Astrocyte (in vitro differentiated cells and primary cell): ENCODE measurements at regions not wholly inside any gene's neighbourhood (a gene's known extent, or its start where the extent isn't known, plus 50 kb on each side); places are given as distances from the start of the nearest gene placed in this dataset.

Experiments
- DNase-seq: peaks from one replicate; pipeline ENCODE4 v3.0.0-alpha.2; 2010; ENCODE audit warnings: low read depth
- FAIRE-seq: peaks from 2 replicates; lab custom pipeline; 2011; peaks lifted over from hg19 to GRCh38; lab: Jason Lieb, UNC
- H2AFZ ChIP-seq: 2 replicates; pipeline ENCODE4 v1.6.0; 2012; ENCODE audit warnings: low read depth, low read length, inconsistent platforms
- H3K27ac ChIP-seq: 2 replicates; pipeline ENCODE4 v1.5.1; 2011; ENCODE audit warnings: low read depth, low read length, inconsistent platforms
- H3K27me3 ChIP-seq: 2 replicates; pipeline ENCODE4 v1.6.0; 2011; ENCODE audit warnings: low read length, inconsistent platforms; ENCODE audit not compliant: insufficient read depth
- H3K36me3 ChIP-seq: 2 replicates; pipeline ENCODE4 v1.5.1; 2011; ENCODE audit warnings: low read length, inconsistent platforms; ENCODE audit not compliant: insufficient read depth
- H3K4me1 ChIP-seq: 2 replicates; pipeline ENCODE4 v1.5.1; 2011; ENCODE audit warnings: low read length, inconsistent platforms; ENCODE audit not compliant: insufficient read depth
- H3K4me2 ChIP-seq: 2 replicates; pipeline ENCODE4 v1.6.0; 2012; ENCODE audit warnings: low read length, inconsistent platforms
- H3K4me3 ChIP-seq: 2 replicates; pipeline ENCODE4 v1.5.1; 2011; ENCODE audit warnings: low read depth, mild to moderate bottlenecking, low read length, inconsistent platforms; ENCODE audit not compliant: insufficient read depth
- H3K79me2 ChIP-seq: 2 replicates; pipeline ENCODE4 v1.6.0; 2012; ENCODE audit warnings: mild to moderate bottlenecking, low read length, inconsistent platforms; ENCODE audit not compliant: insufficient read depth
- H3K9ac ChIP-seq: 2 replicates; pipeline ENCODE4 v1.6.0; 2012; ENCODE audit warnings: mild to moderate bottlenecking, low read length, inconsistent platforms
- H3K9me3 ChIP-seq: 2 replicates; pipeline ENCODE4 v1.5.1; 2012; ENCODE audit warnings: low read depth, mild to moderate bottlenecking, low read length, inconsistent platforms; ENCODE audit not compliant: insufficient read depth
- H4K20me1 ChIP-seq: 2 replicates; pipeline ENCODE4 v1.6.0; 2012; ENCODE audit warnings: low read length, inconsistent platforms; ENCODE audit not compliant: insufficient read depth
- H3K27ac Mint-ChIP-seq: one replicate; pipeline ENCODE4 v1.8.0; 2021; ENCODE audit warnings: mild to moderate bottlenecking, mixed read lengths; ENCODE audit not compliant: unreplicated experiment
- H3K27me3 Mint-ChIP-seq: one replicate; pipeline ENCODE4 v1.8.0; 2021; ENCODE audit warnings: low read depth, mixed read lengths; ENCODE audit not compliant: unreplicated experiment
- H3K36me3 Mint-ChIP-seq: one replicate; pipeline ENCODE4 v1.8.0; 2021; ENCODE audit warnings: low read depth, mixed read lengths; ENCODE audit not compliant: unreplicated experiment
- H3K4me1 Mint-ChIP-seq: one replicate; pipeline ENCODE4 v1.8.0; 2021; ENCODE audit warnings: low read depth, mixed read lengths; ENCODE audit not compliant: unreplicated experiment
- H3K4me3 Mint-ChIP-seq: one replicate; pipeline ENCODE4 v1.8.0; 2021; ENCODE audit warnings: mild to moderate bottlenecking, moderate library complexity, mixed read lengths; ENCODE audit not compliant: unreplicated experiment
- H3K9me3 Mint-ChIP-seq: one replicate; pipeline ENCODE4 v1.8.0; 2021; ENCODE audit warnings: mild to moderate bottlenecking, mixed read lengths; ENCODE audit not compliant: unreplicated experiment
- EZH2 ChIP-seq: IDR thresholded peaks from 2 replicates; pipeline ENCODE4 v1.6.1; 2012; ENCODE audit warnings: mild to moderate bottlenecking, low read length, inconsistent platforms; ENCODE audit not compliant: insufficient read depth
- TF ChIP-seq, protein P1 (sequence below): IDR thresholded peaks from 2 replicates; pipeline ENCODE4 v1.5.1; 2011; ENCODE audit warnings: low read depth, mild to moderate bottlenecking, inconsistent platforms, low read length, moderate library complexity; ENCODE audit not compliant: insufficient read depth

DNA sequence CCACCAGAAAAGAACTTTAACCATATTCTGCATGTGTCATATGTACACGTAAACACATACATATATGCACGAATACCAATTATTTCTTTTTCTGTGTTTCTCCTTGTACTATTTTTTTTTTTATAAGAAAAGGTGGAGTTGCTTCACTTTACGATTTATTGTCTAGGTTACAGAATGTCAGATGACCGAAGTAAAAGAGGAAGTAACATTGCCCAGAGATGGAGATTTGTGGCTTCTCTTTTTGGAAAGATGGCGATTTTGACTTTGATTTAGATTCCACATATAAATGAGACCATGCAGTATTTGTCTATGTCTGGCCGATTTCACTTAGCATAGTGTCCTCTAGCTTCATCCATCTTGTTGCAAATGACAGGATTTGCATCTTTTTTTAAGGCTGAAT lies 293.1 kb downstream of the SV2B start:
- H3K36me3 ChIP-seq: no peaks in the 10 kb centered on the region
- H4K20me1 ChIP-seq: no peaks in the 10 kb centered on the region
- no peak for TF ChIP-seq EZH2
- TF ChIP-seq, protein P1, sequence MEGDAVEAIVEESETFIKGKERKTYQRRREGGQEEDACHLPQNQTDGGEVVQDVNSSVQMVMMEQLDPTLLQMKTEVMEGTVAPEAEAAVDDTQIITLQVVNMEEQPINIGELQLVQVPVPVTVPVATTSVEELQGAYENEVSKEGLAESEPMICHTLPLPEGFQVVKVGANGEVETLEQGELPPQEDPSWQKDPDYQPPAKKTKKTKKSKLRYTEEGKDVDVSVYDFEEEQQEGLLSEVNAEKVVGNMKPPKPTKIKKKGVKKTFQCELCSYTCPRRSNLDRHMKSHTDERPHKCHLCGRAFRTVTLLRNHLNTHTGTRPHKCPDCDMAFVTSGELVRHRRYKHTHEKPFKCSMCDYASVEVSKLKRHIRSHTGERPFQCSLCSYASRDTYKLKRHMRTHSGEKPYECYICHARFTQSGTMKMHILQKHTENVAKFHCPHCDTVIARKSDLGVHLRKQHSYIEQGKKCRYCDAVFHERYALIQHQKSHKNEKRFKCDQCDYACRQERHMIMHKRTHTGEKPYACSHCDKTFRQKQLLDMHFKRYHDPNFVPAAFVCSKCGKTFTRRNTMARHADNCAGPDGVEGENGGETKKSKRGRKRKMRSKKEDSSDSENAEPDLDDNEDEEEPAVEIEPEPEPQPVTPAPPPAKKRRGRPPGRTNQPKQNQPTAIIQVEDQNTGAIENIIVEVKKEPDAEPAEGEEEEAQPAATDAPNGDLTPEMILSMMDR: no peak
- H3K9me3 Mint-ChIP-seq: no peaks in the 10 kb centered on the region
- no peaks in the 10 kb centered on the region for H3K36me3 Mint-ChIP-seq
- H3K4me1 Mint-ChIP-seq: no peaks in the 10 kb centered on the region
- no peak overlapping the region for H3K4me3 ChIP-seq
- H3K4me1 ChIP-seq: no peaks in the 10 kb centered on the region
- no peaks in the 10 kb centered on the region for H3K27me3 ChIP-seq
- no peak overlapping the region for H3K4me3 Mint-ChIP-seq
- no peaks in the 10 kb centered on the region for H3K9me3 ChIP-seq
- no peak overlapping the region for H3K27ac ChIP-seq
- H2AFZ ChIP-seq: no peak overlapping the region
- H3K4me2 ChIP-seq: no peak overlapping the region
- no peaks in the 10 kb centered on the region for H3K27me3 Mint-ChIP-seq
- no peak for FAIRE-seq
- no peak overlapping the region for H3K9ac ChIP-seq
- H3K27ac Mint-ChIP-seq: no peak overlapping the region
- no peaks in the 10 kb centered on the region for H3K79me2 ChIP-seq
- DNase-seq: no peak

GRCh38 chr15:91400481-91400880 lies 300.4 kb downstream of the SV2B start:
- Histone ChIP-seq H3K36me3 (no peaks in the 10 kb centered on the region), H3K79me2 (no peaks in the 10 kb centered on the region), H3K4me3 (no peak overlapping the region), H3K4me2 (no peak overlapping the region), H4K20me1 (no peaks in the 10 kb centered on the region), H3K27me3 (no peaks in the 10 kb centered on the region), H3K4me1 (no peaks in the 10 kb centered on the region), H3K27ac (no peak overlapping the region), H3K9ac (no peak overlapping the region), H2AFZ (no peak overlapping the region), H3K9me3 (no peaks in the 10 kb centered on the region)
- Mint-ChIP-seq H3K9me3 (peaks cover 2% of the 10 kb centered on the region), H3K4me1 (no peaks in the 10 kb centered on the region), H3K4me3 (no peak overlapping the region), H3K36me3 (no peaks in the 10 kb centered on the region), H3K27ac (no peak overlapping the region), H3K27me3 (no peaks in the 10 kb centered on the region)
- FAIRE-seq (no peak), DNase-seq (no peak)
- no peak for TF ChIP-seq EZH2
- TF ChIP-seq, protein P1: no peak

- peak; percentile 79 for DNase-seq
- H3K36me3 Mint-ChIP-seq: no peaks in the 10 kb centered on the region
These were observed 307.3 kb downstream of the SV2B start for GRCh38 chr15:91407269-91407889.

More at GRCh38 chr15:91407269-91407889, 307.3 kb downstream of the SV2B start:
- TF ChIP-seq, protein P1: no peak
- no peak for TF ChIP-seq EZH2
- H3K27me3 ChIP-seq: no peaks in the 10 kb centered on the region
- no peaks in the 10 kb centered on the region for H3K36me3 ChIP-seq
- peak overlapping the region; percentile 54 for H2AFZ ChIP-seq
- peak overlapping the region; percentile 36 for H3K4me2 ChIP-seq
- Mint-ChIP-seq H3K27ac (peak overlapping the region; percentile 30), H3K27me3 (no peaks in the 10 kb centered on the region), H3K4me1 (peaks cover 4% of the 10 kb centered on the region), H3K4me3 (no peak overlapping the region), H3K9me3 (no peaks in the 10 kb centered on the region)
- H3K9ac ChIP-seq: no peak overlapping the region
- no peaks in the 10 kb centered on the region for H3K9me3 ChIP-seq
- H3K79me2 ChIP-seq: no peaks in the 10 kb centered on the region
- no peaks in the 10 kb centered on the region for H4K20me1 ChIP-seq
- peaks cover 4% of the 10 kb centered on the region for H3K4me1 ChIP-seq
- no peak overlapping the region for H3K4me3 ChIP-seq
- FAIRE-seq: no peak
- H3K27ac ChIP-seq: no peak overlapping the region
